K562 (cell line): ENCODE measurements at regions not wholly inside any gene's neighbourhood (a gene's known extent, or its start where the extent isn't known, plus 50 kb on each side); places are given as distances from the start of the nearest gene placed in this dataset.

Source experiments
- ATAC-seq: fragments of 200-7000 bp; cut with Tn5 transposase; 3 replicates; pipeline ENCODE4 v1.9.1; 2020; ENCODE audit warnings: moderate library complexity
- BruUV-seq: library from RNA; stranded (reverse); fragments of 400-500 nt; replicated peaks from 2 replicates; lab custom pipeline; 2021; lab: Mats Ljungman, UMichigan
- CTCF ChIA-PET: fragments of 300-600 bp; formaldehyde crosslinking; extraction: SDS; loops from one replicate; lab custom pipeline; 2021; ENCODE audit warnings: low intra/inter-chr PET ratio; lab: Yijun Ruan, JAX
- POLR2A ChIA-PET: fragments of 300-600, 350-650 bp; sonication (Branson Sonifier 250); formaldehyde crosslinking; extraction: SDS; loops from one replicate; lab custom pipeline; 2021; ENCODE audit warnings: antibody characterized with exemption, inconsistent platforms; lab: Yijun Ruan, JAX
- DNase-seq, 4 experiments: peaks; one replicate each; pipeline versions ENCODE4 v3.0.0 to v3.0.0-alpha.2; 2011 to 2018; ENCODE audit warnings: low spot score in 3 of 4, mixed read lengths in 3 of 4; ENCODE audit errors: extremely low read depth in 1 of 4
- FAIRE-seq: peaks from 2 replicates; lab custom pipeline; 2011; peaks lifted over from hg19 to GRCh38; lab: Jason Lieb, UNC
- H2AFZ ChIP-seq: 2 replicates; pipeline ENCODE4 v1.6.0; 2011; ENCODE audit warnings: low read depth, low read length, control low read depth, inconsistent platforms
- H3K27ac ChIP-seq: fragments of 200-600 bp; 3 replicates; pipeline ENCODE4 v1.8.0; 2011; ENCODE audit warnings: low read depth, mild to moderate bottlenecking, control low read depth, inconsistent platforms, low read length, moderate library complexity, mixed read lengths; ENCODE audit errors: extremely low read depth
- H3K27me3 ChIP-seq, 2 experiments: fragments of 300-600 bp in 1 of 2; 2 replicates in 1 of 2; 3 replicates in 1 of 2; pipeline versions ENCODE4 v1.6.0 to v1.8.0; 2011; ENCODE audit warnings: inconsistent platforms in 2 of 2, low read length in 2 of 2, mild to moderate bottlenecking in 1 of 2, mixed read lengths in 1 of 2, moderate library complexity in 1 of 2; ENCODE audit not compliant: control insufficient read depth in 2 of 2, insufficient read depth in 2 of 2
- H3K36me3 ChIP-seq: fragments of 300-600 bp; 3 replicates; pipeline ENCODE4 v1.8.0; 2011; ENCODE audit warnings: mild to moderate bottlenecking, low read length, inconsistent platforms; ENCODE audit not compliant: control insufficient read depth, insufficient read depth
- H3K4me1 ChIP-seq, 2 experiments: fragments of 200-600 bp in 1 of 2; replicated peaks in 1 of 2; 2 replicates in 1 of 2; 3 replicates in 1 of 2; pipeline versions ENCODE4 v1.5.1 to v1.8.0; 2011; ENCODE audit warnings: inconsistent platforms in 2 of 2, low read length in 2 of 2, mild to moderate bottlenecking in 1 of 2, mixed read lengths in 1 of 2, moderate library complexity in 1 of 2; ENCODE audit not compliant: control insufficient read depth in 2 of 2, insufficient read depth in 2 of 2
- H3K4me2 ChIP-seq: 2 replicates; pipeline ENCODE4 v1.6.1; 2011; ENCODE audit warnings: low read length, control low read depth, inconsistent platforms, mixed read lengths; ENCODE audit not compliant: insufficient read depth
- H3K4me3 ChIP-seq: fragments of 200-600 bp; sonication (generic), shearing (Covaris generic); 2 replicates; pipeline ENCODE4 v1.5.1; 2016; ENCODE audit warnings: control low read depth, inconsistent platforms
- H3K79me2 ChIP-seq: fragments of 200-600 bp; 3 replicates; pipeline ENCODE4 v1.8.0; 2011; ENCODE audit warnings: low read length, inconsistent platforms; ENCODE audit not compliant: control insufficient read depth, insufficient read depth
- H3K9ac ChIP-seq, 2 experiments: 2 replicates each; pipeline versions ENCODE4 v1.6.0 to v1.6.1; 2011; ENCODE audit warnings: low read depth in 2 of 2, low read length in 2 of 2, control low read depth in 1 of 2, inconsistent platforms in 1 of 2, mild to moderate bottlenecking in 1 of 2, mixed read lengths in 1 of 2; ENCODE audit not compliant: insufficient read depth in 1 of 2
- H3K9me1 ChIP-seq: one replicate; pipeline ENCODE4 v1.6.0; 2011; ENCODE audit warnings: inconsistent platforms, mild to moderate bottlenecking, low read length, moderate library complexity; ENCODE audit not compliant: control insufficient read depth, insufficient read depth
- H3K9me3 ChIP-seq: replicated peaks from 2 replicates; pipeline ENCODE4 v1.5.1; 2011; ENCODE audit warnings: low read depth, low read length, inconsistent platforms; ENCODE audit not compliant: control insufficient read depth, insufficient read depth
- H4K20me1 ChIP-seq: replicated peaks from 2 replicates; pipeline ENCODE4 v1.6.1; 2011; ENCODE audit warnings: low read length, inconsistent platforms, mixed read lengths; ENCODE audit not compliant: control insufficient read depth, insufficient read depth
- ATF4 ChIP-seq: fragments of 450-650 bp; formaldehyde crosslinking; IDR thresholded peaks from 2 replicates; pipeline ENCODE4 v1.4.0; 2022; ENCODE audit warnings: mild to moderate bottlenecking, moderate library complexity
- CBX8 ChIP-seq: fragments of 200-600 bp; sonication (generic); IDR thresholded peaks from 2 replicates; pipeline ENCODE4 v1.6.1; 2012; ENCODE audit warnings: borderline replicate concordance, mixed run types, low read depth, mild to moderate bottlenecking, moderate library complexity, mixed read lengths, low read length, control low read depth, inconsistent platforms; ENCODE audit not compliant: poor library complexity, severe bottlenecking; ENCODE audit errors: extremely low read depth
- CHCHD3 ChIP-seq: fragments of 250-450 bp; sonication (Bioruptor Pico); IDR thresholded peaks from 2 replicates; pipeline ENCODE4 v2.1.2; 2022; ENCODE audit warnings: mild to moderate bottlenecking
- E2F6 ChIP-seq, 2 experiments: IDR thresholded peaks; 2 replicates each; pipeline ENCODE4 v1.6.1; 2011; ENCODE audit warnings: borderline replicate concordance in 1 of 2, control low read depth in 1 of 2, low read depth in 1 of 2, low read length in 1 of 2, mild to moderate bottlenecking in 1 of 2, mixed read lengths in 1 of 2, moderate library complexity in 1 of 2; ENCODE audit not compliant: insufficient read depth in 1 of 2, insufficient read length in 1 of 2, poor library complexity in 1 of 2, severe bottlenecking in 1 of 2; ENCODE audit errors: extremely low read depth in 1 of 2
- E4F1 ChIP-seq: fragments of 250-450 bp; sonication (Bioruptor Pico); IDR thresholded peaks from 2 replicates; pipeline ENCODE4 v1.5.0; 2021; ENCODE audit warnings: mild to moderate bottlenecking, borderline replicate concordance
- FOS ChIP-seq: IDR thresholded peaks from 3 replicates; pipeline ENCODE4 v1.6.1; 2011; ENCODE audit not compliant: insufficient read length; ENCODE audit errors: extremely low read depth
- FOXM1 ChIP-seq, 2 experiments: fragments of 450-650 bp in 1 of 2; sonication (generic) in 1 of 2; formaldehyde crosslinking in 1 of 2; IDR thresholded peaks; 2 replicates each; pipeline versions ENCODE4 v1.6.1 to v1.9.0; 2017 to 2022; ENCODE audit warnings: low read depth in 2 of 2, mild to moderate bottlenecking in 2 of 2, missing genetic modification reagents in 1 of 2, moderate library complexity in 1 of 2
- HSF4 ChIP-seq: fragments of 250-450 bp; sonication (Bioruptor Pico); IDR thresholded peaks from 2 replicates; pipeline ENCODE4 v2.1.2; 2022; ENCODE audit warnings: mild to moderate bottlenecking, moderate library complexity, borderline replicate concordance
- MCM7 ChIP-seq, 2 experiments: fragments of 450-650 bp; IDR thresholded peaks; 2 replicates each; pipeline ENCODE4 v1.6.1; 2016 to 2018
- RCOR1 ChIP-seq, 2 experiments: IDR thresholded peaks; 2 replicates each; pipeline ENCODE4 v1.6.1; 2012; ENCODE audit warnings: low read depth in 2 of 2, low read length in 2 of 2, borderline replicate concordance in 1 of 2, improper control_type of control experiment in 1 of 2
- ZFP36 ChIP-seq: fragments of 150-350 bp; IDR thresholded peaks from 2 replicates; pipeline ENCODE4 v1.6.1; 2018; ENCODE audit warnings: low read length, low read depth; ENCODE audit not compliant: partially characterized antibody
- ZNF263 ChIP-seq: sonication (generic); formaldehyde crosslinking; IDR thresholded peaks from 2 replicates; pipeline ENCODE4 v1.8.0; 2022; ENCODE audit warnings: mild to moderate bottlenecking, missing genetic modification reagents, borderline replicate concordance
- ZNF398 ChIP-seq: fragments of 250-450 bp; sonication (Bioruptor Pico); IDR thresholded peaks from 2 replicates; pipeline ENCODE4 v1.8.0; 2021; ENCODE audit warnings: moderate library complexity, mild to moderate bottlenecking, inconsistent platforms
- ZNF668 ChIP-seq: fragments of 250-450 bp; sonication (Bioruptor Pico); IDR thresholded peaks from 2 replicates; pipeline ENCODE4 v1.8.0; 2022; ENCODE audit warnings: mild to moderate bottlenecking, inconsistent platforms
- WGBS: fragments of 100-300 bp; shearing (Covaris generic); methylation state at CpG from one replicate; pipeline ENCODE4 v1.1.6; 2016; ENCODE audit warnings: low coverage, mixed read lengths; ENCODE audit not compliant: insufficient coverage; ENCODE audit errors: missing lambda C conversion rate; 5-methylcytosine and 5-hydroxymethylcytosine counted together
- in situ Hi-C: fragments of 300-500 bp; cut with MboI; formaldehyde crosslinking; loops from 4 replicates; pipeline ENCODE4 v1.15.0; 2018; ENCODE audit warnings: inconsistent platforms, mixed read lengths
- intact Hi-C: fragments of 100-400 bp; cut with micrococcal nuclease; formaldehyde crosslinking; loops from 2 replicates; pipeline ENCODE4 v1.14.2; 2022

- FAIRE-seq (no peak), DNase-seq (no peak), ATAC-seq (no peak)
- Histone ChIP-seq H3K4me2 (no peak overlapping the region), H3K27ac (no peak overlapping the region), H3K79me2 (no peaks in the 10 kb centered on the region), H3K27me3 (no peaks in the 10 kb centered on the region), H3K9me3 (no peaks in the 10 kb centered on the region), H2AFZ (no peak overlapping the region), H3K9me1 (no peaks in the 10 kb centered on the region), H3K4me3 (no peak overlapping the region), H3K36me3 (no peaks in the 10 kb centered on the region), H4K20me1 (no peaks in the 10 kb centered on the region), H3K4me1 (no peaks in the 10 kb centered on the region), H3K9ac (no peak overlapping the region)
- ChIA-PET POLR2A (interaction anchor here (0.8 to 1.2 kb wide), 2 partner anchors 9 to 28 kb away, joined by 3 read pairs; no protein-coding TSS in a partner anchor), CTCF (no interaction called here)
- intact Hi-C loops (no loop called here), in situ Hi-C loops (no loop called here)
- BruUV-seq = no TSS peak
- WGBS = 43% methylated on average over 1 of the region's 1 CpG
- no peak for TF ChIP-seq MCM7 (IDR thresholded peaks at IDR 0.05)
- no peak for TF ChIP-seq ZNF668 (CRISPR knock-in tag)
- no peak for TF ChIP-seq FOXM1 (IDR thresholded peaks at IDR 0.05; ENCODE audit: low read depth)
- TF ChIP-seq FOXM1 (CRISPR knock-in tag; IDR thresholded peaks at IDR 0.05; ENCODE audit: low read depth) = no peak
- no peak for TF ChIP-seq FOS
- no peak for TF ChIP-seq RCOR1 (IDR thresholded peaks at IDR 0.05; ENCODE audit: borderline replicate concordance in 1 of 2, low read depth in 2 of 2, low read length in 2 of 2)
- TF ChIP-seq ATF4 (CRISPR knock-in tag) = no peak
- no peak for TF ChIP-seq ZFP36
- TF ChIP-seq CBX8 = no peak
- no peak for TF ChIP-seq E2F6 (IDR thresholded peaks at IDR 0.05; ENCODE audit: borderline replicate concordance in 1 of 2, extremely low read depth in 1 of 2, insufficient read depth in 1 of 2, insufficient read length in 1 of 2, low read depth in 1 of 2, low read length in 1 of 2, poor library complexity in 1 of 2, severe bottlenecking in 1 of 2)
- TF ChIP-seq ZNF263 (CRISPR knock-in tag) = no peak
- no peak for TF ChIP-seq HSF4 (CRISPR knock-in tag)
- TF ChIP-seq ZNF398 (CRISPR knock-in tag) = no peak
- no peak for TF ChIP-seq E4F1
- no peak for TF ChIP-seq CHCHD3 (CRISPR knock-in tag)
These were observed 81.5 kb upstream of the EDEM3 start for GRCh38 chr1:184836141-184836540.
